Parathyroid adenoma (tissue), 2 donors: ENCODE measurements at regions not wholly inside any gene's neighbourhood (a gene's known extent, or its start where the extent isn't known, plus 50 kb on each side); places are given as distances from the start of the nearest gene placed in this dataset.

Experiments
- H2AFZ ChIP-seq: fragments of 300-600 bp; sonication (generic); one replicate; pipeline ENCODE4 v1.7.0; 2017; ENCODE audit warnings: antibody characterized with exemption, mild to moderate bottlenecking
- H3K27ac ChIP-seq: fragments of 300-600 bp; sonication (generic); one replicate; pipeline ENCODE4 v1.7.0; 2017
- H3K27me3 ChIP-seq: fragments of 300-600 bp; sonication (generic); one replicate; pipeline ENCODE4 v1.7.0; 2017; ENCODE audit warnings: low read length; ENCODE audit not compliant: control insufficient read depth, insufficient read depth
- H3K36me3 ChIP-seq: fragments of 300-600 bp; sonication (generic); one replicate; pipeline ENCODE4 v1.7.0; 2017; ENCODE audit warnings: low read length; ENCODE audit not compliant: control insufficient read depth, insufficient read depth
- H3K4me1 ChIP-seq: fragments of 300-600 bp; sonication (generic); one replicate; pipeline ENCODE4 v1.7.0; 2017; ENCODE audit warnings: control low read depth
- H3K4me2 ChIP-seq: fragments of 300-600 bp; sonication (generic); one replicate; pipeline ENCODE4 v1.7.0; 2017; ENCODE audit warnings: low read length
- H3K4me3 ChIP-seq: fragments of 300-600 bp; sonication (generic); one replicate; pipeline ENCODE4 v1.7.0; 2017; ENCODE audit warnings: low read depth, low read length
- H3K79me2 ChIP-seq: fragments of 300-600 bp; sonication (generic); one replicate; pipeline ENCODE4 v1.7.0; 2017; ENCODE audit warnings: control low read depth
- H3K9ac ChIP-seq: fragments of 300-600 bp; sonication (generic); one replicate; pipeline ENCODE4 v1.7.0; 2017; ENCODE audit warnings: mild to moderate bottlenecking
- H3K9me3 ChIP-seq: fragments of 300-600 bp; sonication (generic); one replicate; pipeline ENCODE4 v1.7.0; 2017; ENCODE audit warnings: low read length; ENCODE audit not compliant: control insufficient read depth
- TF ChIP-seq, protein P1 (sequence below): fragments of 300-600 bp; sonication (generic); IDR thresholded peaks from one replicate; pipeline ENCODE4 v1.7.0; 2017; ENCODE audit warnings: antibody characterized with exemption, mild to moderate bottlenecking
- donor health status: primary hyperparathyroidism.

DNA sequence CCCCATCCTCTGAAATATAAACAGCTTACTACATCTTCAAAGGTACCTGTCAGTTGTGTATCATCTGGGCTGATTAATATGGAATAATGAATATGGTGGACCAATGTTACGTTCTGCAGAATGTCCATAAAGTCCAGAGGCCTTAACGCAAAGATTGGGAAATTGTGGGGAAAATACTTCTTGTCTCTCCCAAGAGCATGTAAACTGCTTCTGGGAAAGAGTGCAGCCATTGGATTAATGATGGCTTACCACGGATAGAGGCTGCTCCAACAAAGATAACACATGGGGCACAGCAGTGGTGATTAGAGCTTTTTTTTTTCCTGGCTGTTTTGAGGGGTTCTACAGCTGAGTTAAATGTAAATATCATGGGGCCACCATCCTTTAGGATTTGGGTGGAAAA lies 340.4 kb upstream of the AKR1E2 start:
- no peaks in the 10 kb centered on the region for H3K9me3 ChIP-seq
- H3K36me3 ChIP-seq = no peaks in the 10 kb centered on the region
- no peak overlapping the region for H3K4me3 ChIP-seq
- no peaks in the 10 kb centered on the region for H3K4me1 ChIP-seq
- H3K27me3 ChIP-seq = no peaks in the 10 kb centered on the region
- no peak overlapping the region for H3K9ac ChIP-seq
- no peak overlapping the region for H2AFZ ChIP-seq
- H3K27ac ChIP-seq = no peak overlapping the region
- H3K79me2 ChIP-seq = no peaks in the 10 kb centered on the region
- H3K4me2 ChIP-seq = no peak overlapping the region
- TF ChIP-seq, protein P1, sequence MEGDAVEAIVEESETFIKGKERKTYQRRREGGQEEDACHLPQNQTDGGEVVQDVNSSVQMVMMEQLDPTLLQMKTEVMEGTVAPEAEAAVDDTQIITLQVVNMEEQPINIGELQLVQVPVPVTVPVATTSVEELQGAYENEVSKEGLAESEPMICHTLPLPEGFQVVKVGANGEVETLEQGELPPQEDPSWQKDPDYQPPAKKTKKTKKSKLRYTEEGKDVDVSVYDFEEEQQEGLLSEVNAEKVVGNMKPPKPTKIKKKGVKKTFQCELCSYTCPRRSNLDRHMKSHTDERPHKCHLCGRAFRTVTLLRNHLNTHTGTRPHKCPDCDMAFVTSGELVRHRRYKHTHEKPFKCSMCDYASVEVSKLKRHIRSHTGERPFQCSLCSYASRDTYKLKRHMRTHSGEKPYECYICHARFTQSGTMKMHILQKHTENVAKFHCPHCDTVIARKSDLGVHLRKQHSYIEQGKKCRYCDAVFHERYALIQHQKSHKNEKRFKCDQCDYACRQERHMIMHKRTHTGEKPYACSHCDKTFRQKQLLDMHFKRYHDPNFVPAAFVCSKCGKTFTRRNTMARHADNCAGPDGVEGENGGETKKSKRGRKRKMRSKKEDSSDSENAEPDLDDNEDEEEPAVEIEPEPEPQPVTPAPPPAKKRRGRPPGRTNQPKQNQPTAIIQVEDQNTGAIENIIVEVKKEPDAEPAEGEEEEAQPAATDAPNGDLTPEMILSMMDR = no peak

DNA sequence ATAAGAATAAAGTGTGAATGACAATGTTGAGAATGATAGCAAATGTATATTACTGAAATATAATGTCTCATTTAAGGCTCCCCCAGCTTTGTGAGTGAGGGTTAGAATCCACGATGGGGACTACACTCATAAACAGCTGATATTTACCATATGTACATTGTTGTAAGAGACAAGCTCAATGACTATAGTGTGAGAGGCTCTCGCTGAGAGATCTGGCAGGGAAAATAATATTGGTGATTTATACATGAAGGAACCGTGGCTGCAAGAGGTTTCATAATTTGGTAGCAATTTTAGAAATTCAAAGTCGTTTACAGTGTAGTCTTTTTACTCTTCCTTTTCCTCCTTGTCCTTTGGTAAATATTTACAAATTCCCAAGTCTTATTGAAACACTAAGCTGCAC lies 342.2 kb upstream of the AKR1E2 start:
- Histone ChIP-seq H3K36me3 (no peaks in the 10 kb centered on the region), H3K9me3 (no peaks in the 10 kb centered on the region), H3K79me2 (no peaks in the 10 kb centered on the region)

DNA sequence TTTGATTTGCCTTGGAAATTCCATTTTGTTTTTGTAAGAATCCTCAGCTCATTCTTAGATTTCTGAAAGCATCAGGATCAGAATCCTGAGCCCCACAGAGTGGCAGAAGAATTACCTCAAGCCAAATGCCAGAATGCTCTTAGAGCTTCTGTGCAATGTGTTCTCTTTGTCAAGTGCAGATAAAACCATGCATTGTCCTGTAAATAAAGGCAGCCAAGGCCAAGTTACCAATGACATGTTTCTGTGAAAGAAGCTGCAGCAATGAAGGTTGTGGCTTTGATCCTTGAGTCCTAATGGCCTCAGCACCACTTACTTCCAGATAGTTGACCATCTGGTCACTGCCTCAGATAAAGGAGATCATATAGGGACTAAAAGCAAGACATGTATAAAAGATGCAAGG lies 343.3 kb upstream of the AKR1E2 start:
- no peaks in the 10 kb centered on the region for H3K79me2 ChIP-seq
- TF ChIP-seq, protein P1 = no peak
- H3K36me3 ChIP-seq = no peaks in the 10 kb centered on the region
- H3K27ac ChIP-seq = no peak overlapping the region
- no peak overlapping the region for H3K4me3 ChIP-seq
- H3K9ac ChIP-seq = no peak overlapping the region
- no peaks in the 10 kb centered on the region for H3K27me3 ChIP-seq
- H2AFZ ChIP-seq = no peak overlapping the region
- H3K9me3 ChIP-seq = no peaks in the 10 kb centered on the region
- no peaks in the 10 kb centered on the region for H3K4me1 ChIP-seq
- H3K4me2 ChIP-seq = no peak overlapping the region

More for the DNA sequence above, 342.2 kb upstream of the AKR1E2 start:
- H3K27ac ChIP-seq = no peak overlapping the region
- no peak overlapping the region for H3K4me3 ChIP-seq
- no peak overlapping the region for H2AFZ ChIP-seq
- TF ChIP-seq, protein P1 = no peak
- H3K4me1 ChIP-seq = no peaks in the 10 kb centered on the region
- H3K4me2 ChIP-seq = no peak overlapping the region
- H3K27me3 ChIP-seq = no peaks in the 10 kb centered on the region
- no peak overlapping the region for H3K9ac ChIP-seq

GRCh38 chr10:4481192-4481591 lies 344.8 kb upstream of the AKR1E2 start:
- H2AFZ ChIP-seq = no peak overlapping the region
- H3K79me2 ChIP-seq = no peaks in the 10 kb centered on the region
- H3K9me3 ChIP-seq = no peaks in the 10 kb centered on the region
- no peak overlapping the region for H3K4me3 ChIP-seq
- no peaks in the 10 kb centered on the region for H3K36me3 ChIP-seq
- H3K9ac ChIP-seq = no peak overlapping the region
- TF ChIP-seq, protein P1 = no peak
- H3K4me1 ChIP-seq = no peaks in the 10 kb centered on the region
- H3K4me2 ChIP-seq = no peak overlapping the region
- H3K27ac ChIP-seq = no peak overlapping the region
- H3K27me3 ChIP-seq = no peaks in the 10 kb centered on the region

DNA sequence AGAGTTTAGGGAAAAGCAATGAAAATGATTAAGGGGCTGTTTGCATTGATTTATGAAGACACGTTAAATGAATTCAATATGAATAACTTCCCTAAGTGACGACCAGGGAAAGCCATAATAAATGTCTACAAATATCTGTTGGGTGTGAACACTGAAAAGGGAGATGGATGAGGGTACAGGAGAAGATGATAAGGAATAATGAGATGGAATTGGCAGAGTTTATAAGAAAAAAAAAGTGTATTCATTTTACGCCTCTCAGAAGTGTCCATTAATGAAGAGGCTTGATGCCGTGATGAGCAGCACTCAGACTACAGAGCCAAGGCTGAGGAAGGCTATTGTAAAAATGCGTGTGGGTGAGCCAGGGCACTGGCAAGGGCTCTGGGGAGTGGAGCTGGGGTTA lies 346.7 kb upstream of the AKR1E2 start:
- H3K27me3 ChIP-seq = no peaks in the 10 kb centered on the region
- H2AFZ ChIP-seq = no peak overlapping the region
- no peaks in the 10 kb centered on the region for H3K36me3 ChIP-seq
- H3K9me3 ChIP-seq = no peaks in the 10 kb centered on the region
- no peak overlapping the region for H3K4me3 ChIP-seq
- H3K4me1 ChIP-seq = no peaks in the 10 kb centered on the region
- H3K4me2 ChIP-seq = no peak overlapping the region
- H3K9ac ChIP-seq = no peak overlapping the region
- no peaks in the 10 kb centered on the region for H3K79me2 ChIP-seq
- no peak overlapping the region for H3K27ac ChIP-seq
- TF ChIP-seq, protein P1 = no peak
